BJ (cell line): ENCODE measurements at regions not wholly inside any gene's neighbourhood (a gene's known extent, or its start where the extent isn't known, plus 50 kb on each side); places are given as distances from the start of the nearest gene placed in this dataset.
"Not testable (repeated sequence)": the region's sequence is repeated elsewhere in the genome, so short reads cannot be mapped to it uniquely, and the experiment has no call there.

Experiments
- CTCF ChIA-PET: fragments of 350-600 bp; formaldehyde crosslinking; extraction: SDS; loops from one replicate; lab custom pipeline; 2021; ENCODE audit warnings: antibody characterized with exemption, inconsistent platforms; lab: Yijun Ruan, JAX
- POLR2A ChIA-PET: fragments of 300-600 bp; sonication (Branson Sonifier 250); formaldehyde crosslinking; extraction: SDS; loops from one replicate; lab custom pipeline; 2021; ENCODE audit warnings: antibody characterized with exemption; lab: Charles Lee
- DNase-seq: peaks from one replicate; pipeline ENCODE4 v3.0.0-alpha.2; 2011; ENCODE audit warnings: low read depth
- H3K27me3 ChIP-seq: 2 replicates; pipeline ENCODE4 v1.6.0; 2011; ENCODE audit warnings: low read length; ENCODE audit not compliant: control insufficient read depth, insufficient read depth
- H3K36me3 ChIP-seq: 2 replicates; pipeline ENCODE4 v1.5.1; 2011; ENCODE audit warnings: low read length; ENCODE audit not compliant: control insufficient read depth, insufficient read depth
- H3K4me3 ChIP-seq: 2 replicates; pipeline ENCODE4 v1.5.1; 2011; ENCODE audit warnings: low read depth, mild to moderate bottlenecking, control low read depth, low read length
- TF ChIP-seq, protein P1 (sequence below): IDR thresholded peaks from 2 replicates; pipeline ENCODE4 v1.5.1; 2011; ENCODE audit warnings: low read depth, mild to moderate bottlenecking, control low read depth, inconsistent platforms, low read length, moderate library complexity; ENCODE audit not compliant: insufficient read depth

DNA sequence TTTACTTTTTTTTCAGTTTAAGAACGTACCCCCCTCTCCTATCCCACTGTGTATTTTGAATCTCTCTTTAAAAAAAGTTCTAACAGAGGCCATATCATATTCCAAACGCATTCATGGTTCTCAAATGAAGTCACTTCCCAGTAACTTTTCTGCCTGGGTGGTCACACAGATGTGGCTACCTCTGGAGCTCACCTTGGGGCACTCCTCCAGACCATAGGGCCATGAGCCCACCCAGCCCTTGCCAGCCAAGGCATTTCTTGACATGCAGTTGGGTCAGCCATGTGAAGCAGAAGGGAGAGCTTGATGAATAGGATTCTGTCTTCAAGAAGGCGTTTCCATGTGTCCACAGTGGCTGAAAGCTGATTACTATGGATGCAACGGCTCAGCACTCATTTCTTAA is 239.3 kb downstream of the RAB11FIP2 start:
- CTCF ChIA-PET, result no interaction called here
- POLR2A ChIA-PET, result no interaction called here

DNA sequence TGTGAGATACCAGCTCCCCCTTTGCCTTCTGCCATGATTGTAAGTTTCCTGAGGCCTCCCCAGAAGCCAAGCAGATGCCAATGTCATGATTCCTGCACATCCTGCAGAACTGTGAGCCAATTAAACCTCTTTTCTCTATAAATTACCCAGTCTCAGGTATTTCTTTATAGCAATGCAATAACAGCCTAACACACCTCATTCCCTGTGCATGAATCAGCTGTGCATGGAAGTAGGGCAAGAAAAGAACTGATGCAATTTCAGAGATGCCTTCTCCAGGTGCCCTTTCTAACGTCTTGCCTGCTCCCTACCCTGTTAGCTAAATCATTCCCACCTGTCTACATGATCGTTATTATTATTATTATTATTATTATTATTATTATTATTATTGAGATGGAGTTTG is 230.9 kb downstream of the RAB11FIP2 start:
- CTCF ChIA-PET, POLR2A ChIA-PET, H3K4me3 ChIP-seq, DNase-seq, H3K27me3 ChIP-seq, H3K36me3 ChIP-seq: not testable (repeated sequence)

More for the DNA sequence above, 239.3 kb downstream of the RAB11FIP2 start:
- Histone ChIP-seq H3K4me3 (no peak overlapping the region), H3K27me3 (no peaks in the 10 kb centered on the region), H3K36me3 (no peaks in the 10 kb centered on the region)
- TF ChIP-seq, protein P1, sequence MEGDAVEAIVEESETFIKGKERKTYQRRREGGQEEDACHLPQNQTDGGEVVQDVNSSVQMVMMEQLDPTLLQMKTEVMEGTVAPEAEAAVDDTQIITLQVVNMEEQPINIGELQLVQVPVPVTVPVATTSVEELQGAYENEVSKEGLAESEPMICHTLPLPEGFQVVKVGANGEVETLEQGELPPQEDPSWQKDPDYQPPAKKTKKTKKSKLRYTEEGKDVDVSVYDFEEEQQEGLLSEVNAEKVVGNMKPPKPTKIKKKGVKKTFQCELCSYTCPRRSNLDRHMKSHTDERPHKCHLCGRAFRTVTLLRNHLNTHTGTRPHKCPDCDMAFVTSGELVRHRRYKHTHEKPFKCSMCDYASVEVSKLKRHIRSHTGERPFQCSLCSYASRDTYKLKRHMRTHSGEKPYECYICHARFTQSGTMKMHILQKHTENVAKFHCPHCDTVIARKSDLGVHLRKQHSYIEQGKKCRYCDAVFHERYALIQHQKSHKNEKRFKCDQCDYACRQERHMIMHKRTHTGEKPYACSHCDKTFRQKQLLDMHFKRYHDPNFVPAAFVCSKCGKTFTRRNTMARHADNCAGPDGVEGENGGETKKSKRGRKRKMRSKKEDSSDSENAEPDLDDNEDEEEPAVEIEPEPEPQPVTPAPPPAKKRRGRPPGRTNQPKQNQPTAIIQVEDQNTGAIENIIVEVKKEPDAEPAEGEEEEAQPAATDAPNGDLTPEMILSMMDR, result no peak
- DNase-seq, result no peak

DNA sequence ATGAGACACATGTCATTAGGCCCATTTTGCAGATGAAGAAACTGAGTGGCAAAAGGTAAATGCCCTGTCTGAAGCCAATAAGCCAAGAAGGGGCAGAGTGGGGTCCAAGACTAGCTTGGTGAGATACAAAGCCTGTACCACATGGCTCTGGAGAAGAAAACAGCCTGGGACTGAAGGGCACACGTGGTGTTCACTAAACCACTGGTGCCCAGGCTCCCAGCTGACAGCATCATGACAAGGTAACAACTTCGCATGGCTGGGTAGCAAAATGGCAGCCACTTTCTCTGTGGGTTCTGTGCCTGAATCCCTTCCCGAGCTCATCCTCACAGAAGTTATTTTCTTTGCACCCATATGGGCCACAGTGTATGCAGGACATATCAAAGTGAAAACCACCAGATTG is 229.6 kb downstream of the RAB11FIP2 start:
- TF ChIP-seq, protein P1, result no peak
- ChIA-PET POLR2A (no interaction called here), CTCF (no interaction called here)
- Histone ChIP-seq H3K27me3 (no peaks in the 10 kb centered on the region), H3K36me3 (no peaks in the 10 kb centered on the region), H3K4me3 (no peak overlapping the region)
- no peak for DNase-seq

DNA sequence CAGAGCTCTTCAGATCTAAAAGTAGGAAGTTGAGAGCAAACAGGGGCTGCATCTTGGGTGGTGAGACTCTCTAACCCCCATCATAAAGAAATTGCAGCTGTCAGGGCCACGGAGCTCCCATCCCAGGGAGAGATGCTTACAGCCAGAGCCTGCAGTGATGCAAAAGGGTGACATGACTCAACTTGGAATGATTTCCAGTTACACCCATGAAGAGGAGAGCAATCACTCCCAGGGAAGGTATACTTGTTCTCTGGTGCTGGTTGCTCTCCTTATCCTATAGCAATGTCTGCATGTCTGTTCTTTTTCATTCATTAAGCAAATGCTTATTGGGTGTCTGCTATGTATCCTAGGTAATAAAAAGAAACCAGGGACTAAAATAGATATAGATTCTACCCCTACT is 228.0 kb downstream of the RAB11FIP2 start:
- TF ChIP-seq, protein P1, result no peak
- Histone ChIP-seq H3K27me3 (no peaks in the 10 kb centered on the region), H3K36me3 (no peaks in the 10 kb centered on the region), H3K4me3 (no peak overlapping the region)
- DNase-seq, result no peak
- ChIA-PET POLR2A (no interaction called here), CTCF (interaction anchor here (0.6 to 1.7 kb wide), 2 partner anchors 65 to 280 kb away, joined by 3 read pairs; no protein-coding TSS in a partner anchor)

DNA sequence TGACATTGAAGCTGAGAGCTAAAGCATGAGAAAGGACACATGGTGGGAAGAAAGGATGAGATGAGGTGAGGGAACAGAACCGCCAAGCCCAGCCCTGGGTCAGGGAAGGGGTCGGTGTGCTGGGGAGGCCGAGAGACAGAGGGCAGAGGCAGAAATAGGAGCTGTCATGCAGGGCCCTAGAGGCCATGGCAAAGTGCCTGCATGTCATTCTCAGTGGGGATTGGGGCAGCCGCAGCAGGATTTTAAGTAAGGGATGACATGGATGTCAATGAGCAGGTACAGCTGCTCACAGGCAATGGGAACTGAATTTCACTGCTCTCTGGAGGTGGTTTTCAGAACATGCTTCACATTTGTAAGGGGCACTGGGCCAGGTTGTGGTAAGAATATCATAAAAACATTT is 227.4 kb downstream of the RAB11FIP2 start:
- ChIA-PET CTCF (interaction anchor here (1.7 kb wide), 1 partner anchor 281 kb away, joined by 3 read pairs; no protein-coding TSS in a partner anchor), POLR2A (no interaction called here)
- TF ChIP-seq, protein P1, result no peak
- no peaks in the 10 kb centered on the region for H3K36me3 ChIP-seq
- H3K4me3 ChIP-seq, result no peak overlapping the region
- DNase-seq, result no peak
- no peaks in the 10 kb centered on the region for H3K27me3 ChIP-seq

DNA sequence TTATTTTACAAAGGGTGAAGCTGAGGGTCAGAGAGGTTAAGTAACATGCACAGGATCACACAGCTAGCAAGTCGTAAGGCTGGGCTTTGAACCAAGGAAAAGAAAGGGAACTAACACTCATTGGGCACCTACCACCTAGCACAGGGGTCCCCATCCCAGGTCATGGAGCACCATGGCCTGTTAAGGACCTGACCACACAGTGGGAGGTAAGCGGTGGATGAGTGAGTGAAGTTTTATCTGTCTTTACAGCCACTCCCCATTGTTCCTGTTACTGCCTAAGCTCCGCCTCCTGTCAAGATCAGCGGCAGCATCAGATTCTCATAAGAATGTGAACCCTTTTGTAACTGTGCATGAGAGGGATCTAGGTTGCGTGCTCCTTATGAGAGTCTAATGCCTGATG is 222.8 kb downstream of the RAB11FIP2 start:
- no peak for DNase-seq
- TF ChIP-seq, protein P1, result no peak
- POLR2A ChIA-PET, result no interaction called here
- H3K4me3 ChIP-seq, result no peak overlapping the region
- no peaks in the 10 kb centered on the region for H3K27me3 ChIP-seq
- H3K36me3 ChIP-seq, result no peaks in the 10 kb centered on the region
- CTCF ChIA-PET, result no interaction called here
